K562 (cell line): ENCODE measurements at regions not wholly inside any gene's neighbourhood (a gene's known extent, or its start where the extent isn't known, plus 50 kb on each side); places are given as distances from the start of the nearest gene placed in this dataset.

Source experiments
- GABPB1 ChIP-seq: sonication (generic); formaldehyde crosslinking; IDR thresholded peaks from 2 replicates; pipeline ENCODE4 v1.8.0; 2022; ENCODE audit warnings: mild to moderate bottlenecking, missing genetic modification reagents
- ZNF41 ChIP-seq: fragments of 250-450 bp; sonication (Bioruptor Pico); conservative IDR thresholded peaks from 2 replicates; pipeline ENCODE4 v1.4.0; 2020; ENCODE audit warnings: mild to moderate bottlenecking
- TF ChIP-seq, protein P1 (sequence below), 3 experiments: IDR thresholded peaks in 2 of 3; conservative IDR thresholded peaks in 1 of 3; 2 replicates each; pipeline ENCODE4 v1.5.1; 2011 to 2012; ENCODE audit warnings: low read length in 3 of 3, mild to moderate bottlenecking in 3 of 3, control low read depth in 2 of 3, improper control_type of control experiment in 1 of 3, inconsistent platforms in 1 of 3, low read depth in 1 of 3, mixed read lengths in 1 of 3, moderate library complexity in 1 of 3; ENCODE audit not compliant: insufficient read depth in 2 of 3

DNA sequence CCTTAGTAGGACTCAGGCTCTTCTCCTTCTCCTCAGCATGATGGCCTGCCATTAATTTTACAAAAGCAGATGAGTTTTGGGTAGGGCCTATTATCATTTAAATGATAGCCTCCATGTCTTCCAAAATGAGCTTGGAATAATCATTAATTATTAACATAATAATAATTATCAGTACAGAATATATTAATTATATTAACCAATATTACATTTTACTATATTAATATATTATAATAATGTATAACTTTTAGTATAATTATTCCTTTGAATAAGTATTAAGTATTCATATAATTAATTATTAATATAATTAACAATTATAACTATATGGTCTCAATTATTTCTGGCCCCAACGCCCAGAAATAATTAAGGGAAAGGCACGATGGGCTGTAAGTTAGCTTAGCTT, 318.6 kb upstream of the ADGRL4 start:
- TF ChIP-seq GABPB1: no peak
- TF ChIP-seq, protein P1, sequence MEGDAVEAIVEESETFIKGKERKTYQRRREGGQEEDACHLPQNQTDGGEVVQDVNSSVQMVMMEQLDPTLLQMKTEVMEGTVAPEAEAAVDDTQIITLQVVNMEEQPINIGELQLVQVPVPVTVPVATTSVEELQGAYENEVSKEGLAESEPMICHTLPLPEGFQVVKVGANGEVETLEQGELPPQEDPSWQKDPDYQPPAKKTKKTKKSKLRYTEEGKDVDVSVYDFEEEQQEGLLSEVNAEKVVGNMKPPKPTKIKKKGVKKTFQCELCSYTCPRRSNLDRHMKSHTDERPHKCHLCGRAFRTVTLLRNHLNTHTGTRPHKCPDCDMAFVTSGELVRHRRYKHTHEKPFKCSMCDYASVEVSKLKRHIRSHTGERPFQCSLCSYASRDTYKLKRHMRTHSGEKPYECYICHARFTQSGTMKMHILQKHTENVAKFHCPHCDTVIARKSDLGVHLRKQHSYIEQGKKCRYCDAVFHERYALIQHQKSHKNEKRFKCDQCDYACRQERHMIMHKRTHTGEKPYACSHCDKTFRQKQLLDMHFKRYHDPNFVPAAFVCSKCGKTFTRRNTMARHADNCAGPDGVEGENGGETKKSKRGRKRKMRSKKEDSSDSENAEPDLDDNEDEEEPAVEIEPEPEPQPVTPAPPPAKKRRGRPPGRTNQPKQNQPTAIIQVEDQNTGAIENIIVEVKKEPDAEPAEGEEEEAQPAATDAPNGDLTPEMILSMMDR (IDR thresholded peaks at IDR 0.05 in 2 of 3, conservative IDR thresholded peaks at IDR 0.05 in 1 of 3; ENCODE audit: insufficient read depth in 2 of 3, low read depth in 1 of 3, low read length in 3 of 3): no peak
- TF ChIP-seq ZNF41 (CRISPR knock-in tag): no peak
